ENCODE measurements at regions not wholly inside any gene's neighbourhood (a gene's known extent, or its start where the extent isn't known, plus 50 kb on each side); places are given as distances from the start of the nearest gene placed in this dataset.

DNA sequence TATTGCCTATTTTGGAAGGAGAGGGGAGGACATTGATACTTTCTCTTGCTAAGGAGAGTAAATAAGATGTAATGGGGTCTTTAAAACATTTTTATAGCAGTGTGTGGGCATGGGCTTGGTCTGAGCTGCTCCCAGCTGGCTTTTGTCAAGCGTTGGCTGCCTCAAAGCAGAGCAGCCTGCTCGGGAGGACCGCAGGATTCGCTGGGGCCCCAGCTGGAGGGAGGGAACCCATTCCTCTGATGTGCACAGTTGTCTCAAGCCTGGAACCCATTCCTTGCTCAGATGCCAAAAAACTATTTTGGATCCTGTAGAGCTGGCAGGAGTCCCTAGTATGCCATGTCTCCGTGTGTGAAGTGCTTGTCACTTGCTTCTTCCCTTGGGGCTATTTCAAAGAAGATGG is 59.4 kb upstream of the RMDN2 start:
- no peak for DNase-seq (ENCODE audit: low read depth in 2 of 2)

DNA sequence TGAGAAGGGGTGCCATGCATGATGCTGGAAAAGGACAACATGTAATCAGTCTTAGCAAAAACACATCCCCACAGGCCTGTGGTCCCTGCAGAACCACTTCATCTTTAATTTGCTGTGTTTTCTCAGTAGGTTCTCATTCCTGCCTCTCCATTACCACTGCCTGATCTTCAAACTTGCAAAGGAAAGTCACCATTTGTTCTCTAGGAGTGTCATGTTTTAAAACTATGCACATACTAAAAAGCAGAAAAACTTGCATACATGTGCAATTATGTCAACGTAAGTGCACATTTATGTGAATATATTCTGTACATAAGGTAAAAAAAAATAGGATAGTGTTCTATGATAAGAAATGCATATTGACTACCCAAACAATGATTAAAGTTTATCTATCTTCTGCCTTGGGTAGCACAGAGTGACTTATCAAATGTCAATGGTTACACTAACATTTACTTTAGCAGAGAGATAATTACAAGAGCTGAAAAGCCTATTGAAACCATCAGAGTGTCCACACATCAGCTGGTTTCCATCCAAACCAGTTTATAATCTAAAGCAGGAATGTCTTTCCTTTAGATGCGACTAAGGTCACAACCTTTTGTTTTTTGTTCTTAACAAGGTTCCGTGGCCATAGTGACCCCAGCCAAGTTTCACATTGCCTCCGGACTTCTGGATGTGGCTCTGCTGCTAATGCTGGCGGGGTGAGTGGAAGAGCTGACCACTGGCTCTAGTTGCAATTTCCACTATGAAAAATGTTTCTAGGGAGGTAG is 58.7 kb upstream of the RMDN2 start:
- no peak for DNase-seq (ENCODE audit: low read depth in 2 of 2)

DNA sequence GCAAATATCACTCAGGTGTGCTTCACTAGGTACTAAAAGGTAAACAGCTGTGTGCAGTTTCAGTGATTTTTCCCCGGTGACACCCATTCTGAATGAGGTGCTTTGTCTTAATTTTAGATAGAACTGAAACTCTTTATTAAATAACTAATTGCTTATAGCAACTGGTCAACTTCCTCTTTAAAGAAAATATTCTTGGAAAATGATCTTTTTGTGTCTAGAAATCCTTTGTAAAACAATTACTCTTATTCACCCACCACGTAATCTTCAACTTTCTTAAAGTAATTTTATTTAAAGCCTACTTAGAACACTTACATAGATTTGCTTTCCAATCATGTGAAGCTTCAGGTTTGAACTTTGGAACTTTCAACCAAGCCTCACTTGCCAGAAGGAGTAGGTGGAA is 57.9 kb upstream of the RMDN2 start:
- no peak for DNase-seq (ENCODE audit: low read depth in 2 of 2)

DNA sequence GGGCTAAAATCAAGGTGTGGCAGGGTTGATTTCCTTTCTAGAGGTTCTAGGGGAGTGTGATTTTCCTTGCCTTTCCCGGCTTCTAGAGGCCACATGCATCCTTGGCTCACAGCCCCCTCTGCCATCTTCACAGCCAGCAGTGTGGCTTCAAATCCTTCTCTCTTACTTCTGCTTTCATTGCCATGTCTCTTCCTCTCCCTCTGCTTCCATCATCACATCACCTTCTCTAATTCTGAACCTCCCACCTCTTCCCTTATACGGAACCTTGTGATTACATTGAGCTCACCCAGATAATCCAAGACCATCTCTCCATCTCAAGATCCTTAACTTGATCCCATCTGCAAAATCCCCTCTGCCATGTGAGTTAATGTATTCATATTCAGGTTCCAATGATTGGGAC is 56.2 kb upstream of the RMDN2 start:
- DNase-seq (ENCODE audit: low read depth in 2 of 2), result no peak

DNA sequence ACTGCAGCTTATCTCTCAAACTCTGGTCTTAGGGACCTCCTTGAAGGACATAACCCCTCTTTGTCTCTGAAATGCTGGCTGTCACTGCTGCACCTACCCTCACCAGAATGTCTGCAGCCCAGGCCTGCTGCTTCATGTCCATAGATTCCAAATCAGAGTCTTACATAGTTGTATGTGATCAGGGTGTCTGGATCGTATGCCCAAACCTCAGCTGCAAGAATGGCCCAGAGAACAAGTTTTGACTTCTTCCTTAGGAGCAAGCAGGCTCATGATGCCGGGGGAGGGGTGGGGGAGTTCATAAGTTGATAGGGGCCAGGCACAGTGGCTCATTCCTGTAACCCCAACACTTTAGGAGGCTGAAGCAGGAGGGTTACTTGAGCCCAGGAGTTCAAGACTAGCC is 55.8 kb upstream of the RMDN2 start:
- DNase-seq (ENCODE audit: low read depth in 2 of 2), result no peak

DNA sequence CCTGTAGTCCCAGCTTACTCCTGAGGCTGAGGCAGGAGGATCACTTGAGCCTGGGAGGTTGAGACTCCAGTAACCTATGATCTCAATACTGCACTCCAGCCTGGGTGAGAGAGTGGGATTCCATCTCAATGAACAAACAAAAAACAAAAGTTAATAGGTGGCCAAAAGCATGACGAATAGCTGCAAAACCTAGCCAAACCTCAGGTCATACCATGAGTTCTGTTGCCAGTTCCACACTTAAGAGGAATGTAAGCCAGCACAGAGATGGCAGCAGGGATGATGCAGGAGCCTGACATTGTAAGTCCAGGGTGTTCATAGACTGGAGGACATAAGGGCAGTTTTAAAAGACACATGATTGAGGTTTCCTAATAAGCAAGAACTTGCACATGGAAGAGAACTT is 55.3 kb upstream of the RMDN2 start:
- no peak for DNase-seq (ENCODE audit: low read depth in 2 of 2)

DNA sequence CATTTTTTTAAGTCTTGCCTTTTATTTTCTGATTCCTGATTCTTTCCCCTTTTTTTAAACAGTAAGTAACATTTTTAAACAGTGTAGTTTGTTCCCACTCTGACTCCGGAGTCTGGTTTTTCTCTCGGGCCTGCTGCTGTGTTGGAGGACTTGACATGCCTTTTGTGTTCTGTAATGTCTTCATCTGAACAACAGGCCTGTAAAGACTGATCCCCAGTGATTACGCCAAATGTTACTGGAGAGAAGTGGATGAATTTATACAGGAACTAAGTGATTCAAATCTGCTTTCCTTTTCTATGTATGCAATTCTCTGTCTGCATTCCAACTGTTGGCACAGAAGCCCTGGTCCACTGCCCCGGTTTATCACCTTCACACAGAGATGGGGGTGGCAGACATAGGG is 54.3 kb upstream of the RMDN2 start:
- no peak for DNase-seq (ENCODE audit: low read depth in 2 of 2)

DNA sequence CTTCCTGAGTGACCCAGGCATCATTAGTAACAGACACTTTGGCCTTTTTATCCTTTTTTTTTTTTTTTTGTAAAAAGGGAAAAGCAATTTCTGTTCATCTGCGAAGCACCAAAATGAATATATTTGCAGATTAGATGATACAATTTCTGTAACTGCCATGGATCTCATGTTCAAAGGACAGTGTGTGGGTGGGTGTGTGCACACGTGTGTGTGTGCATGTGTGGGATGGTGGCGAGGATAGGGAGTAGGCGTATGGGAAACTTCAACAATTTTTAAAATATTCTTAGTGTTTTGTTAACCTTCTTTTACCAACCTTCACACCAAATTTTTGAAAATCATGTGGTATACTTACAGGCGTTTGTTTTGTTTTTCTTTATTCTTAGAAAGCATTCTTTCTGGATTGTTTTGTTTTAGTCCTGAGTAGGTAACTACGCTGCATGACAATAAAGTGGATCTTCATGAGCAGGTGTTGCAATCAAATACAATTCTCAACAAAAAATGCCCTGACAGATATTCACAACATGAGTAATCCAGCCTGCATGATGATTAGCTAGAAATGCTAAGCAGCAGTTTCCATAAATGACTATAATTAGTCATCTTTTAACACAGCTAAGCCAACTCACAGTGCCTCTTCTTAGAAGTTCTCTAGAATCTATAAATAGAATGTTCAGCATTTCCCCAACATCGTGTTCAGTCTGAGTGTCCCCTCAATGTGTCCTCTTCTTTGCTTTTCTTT is 53.5 kb upstream of the RMDN2 start:
- DNase-seq (ENCODE audit: low read depth in 2 of 2), result no peak

DNA sequence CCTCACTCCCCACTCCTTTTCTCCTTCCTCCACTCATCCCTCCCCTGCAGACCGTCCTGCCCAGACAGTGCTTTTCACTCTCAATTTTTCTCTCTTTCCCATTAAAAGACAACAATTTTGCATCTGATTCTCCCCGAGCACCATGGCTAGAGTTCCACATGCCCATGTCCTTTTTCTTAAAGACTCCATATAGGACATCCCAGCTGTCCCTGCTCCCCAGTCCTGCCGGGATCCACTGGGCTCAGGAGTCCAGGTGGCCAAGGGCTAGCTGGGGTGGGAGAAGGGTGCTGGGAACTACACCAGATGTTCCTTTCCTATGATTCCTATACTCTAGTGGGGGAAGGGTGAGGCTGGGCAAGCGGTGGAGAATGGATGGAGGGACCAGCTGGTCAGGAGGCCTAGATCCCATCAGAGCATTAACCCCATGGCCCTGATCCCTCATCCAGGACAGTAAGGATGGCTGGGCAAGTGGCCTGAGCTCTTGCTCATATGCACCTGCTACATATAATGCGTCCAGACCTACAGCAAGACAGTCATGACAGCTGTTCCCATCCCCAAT is 52.8 kb upstream of the RMDN2 start:
- DNase-seq (ENCODE audit: low read depth in 2 of 2), result no peak

DNA sequence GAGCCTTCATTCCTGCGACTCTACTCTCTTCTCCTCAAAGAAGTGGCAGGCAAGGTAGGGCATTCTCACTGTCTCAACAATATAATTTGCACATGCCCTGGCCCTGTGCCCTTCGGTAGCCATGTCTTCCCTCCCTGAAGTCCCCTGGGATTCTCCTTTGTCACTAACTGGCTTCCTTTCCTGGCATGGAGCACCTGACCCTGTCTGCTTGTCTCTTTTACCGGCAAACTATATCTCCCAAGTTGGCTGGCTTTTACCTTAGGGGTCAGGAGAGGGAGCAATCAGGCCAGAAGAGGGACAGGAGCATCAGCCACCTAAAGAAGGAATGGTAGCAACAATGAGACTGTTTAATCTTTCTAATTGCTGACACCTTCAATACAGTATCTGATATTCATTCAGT is 51.9 kb upstream of the RMDN2 start:
- no peak for DNase-seq (ENCODE audit: low read depth in 2 of 2)

DNA sequence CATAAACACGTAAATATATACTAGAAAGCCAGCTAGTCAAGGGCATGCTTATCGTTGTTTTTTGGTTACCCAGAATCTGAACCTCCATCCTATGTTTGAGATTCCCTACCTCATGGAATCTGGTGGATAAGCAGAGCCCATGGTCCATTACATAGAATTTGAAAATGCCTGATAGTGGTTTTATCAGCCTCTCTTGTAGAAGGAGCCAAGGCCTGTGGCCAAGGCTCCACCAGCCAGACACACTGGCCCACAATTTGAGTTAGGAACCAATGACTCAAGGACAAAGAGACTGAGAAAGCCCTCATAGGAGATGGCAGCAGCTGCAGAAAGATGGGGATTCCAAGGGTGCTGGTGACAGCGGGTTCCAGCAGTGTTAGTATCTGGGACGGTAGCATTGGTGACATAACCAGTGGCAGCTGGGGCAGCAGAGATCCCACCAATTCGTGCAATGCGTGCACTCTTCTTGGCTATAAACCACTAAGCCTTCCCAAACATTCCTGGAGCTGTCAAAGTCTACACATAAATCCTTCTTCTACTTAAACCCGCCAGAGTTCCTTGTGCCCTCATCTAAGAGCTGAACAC is 51.2 kb upstream of the RMDN2 start:
- DNase-seq (ENCODE audit: low read depth in 2 of 2), result no peak

DNA sequence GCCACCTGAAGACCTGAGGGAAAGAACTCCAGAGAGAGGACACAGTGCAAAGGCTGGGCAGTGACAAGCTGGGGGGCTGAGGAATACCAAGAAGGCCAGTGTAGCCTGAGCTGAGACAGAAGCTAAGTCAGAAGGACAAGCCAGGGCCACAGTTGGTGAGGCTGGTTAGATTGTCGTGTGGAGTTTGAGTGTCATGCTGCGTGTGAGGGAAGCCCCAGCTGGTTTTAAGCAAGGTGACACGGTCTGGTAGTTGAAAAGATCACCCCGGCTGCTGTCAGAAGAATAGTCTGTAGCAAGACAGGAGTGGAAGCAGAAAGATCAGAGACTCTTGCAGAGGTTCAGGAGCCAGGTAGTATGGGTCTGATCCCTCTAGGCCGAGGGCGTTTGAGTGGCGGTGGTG is 50.6 kb upstream of the RMDN2 start:
- no peak for DNase-seq (ENCODE audit: low read depth in 2 of 2)
